Natural killer cell (primary cell): ENCODE measurements at regions not wholly inside any gene's neighbourhood (a gene's known extent, or its start where the extent isn't known, plus 50 kb on each side); places are given as distances from the start of the nearest gene placed in this dataset.

Experiments used
- ATAC-seq, 3 donors: fragments of 150-1000 bp in 2 of 3; fragments of 200-7000 bp in 1 of 3; cut with Tn5 transposase; 1 replicate in 1 of 3; 2 replicates in 2 of 3; pipeline ENCODE4 v1.10.0; 2021; ENCODE audit warnings: mild to moderate bottlenecking in 2 of 3, moderate library complexity in 2 of 3
- DNase-seq, 2 donors: peaks; one replicate each; pipeline versions ENCODE4 v3.0.0 to v3.0.0-alpha.2; 2013 to 2021; ENCODE audit warnings: mixed read lengths in 1 of 2
- H3K27ac ChIP-seq: one replicate; pipeline ENCODE4 v1.5.1; 2013; ENCODE audit warnings: mild to moderate bottlenecking, low read length
- H3K27me3 ChIP-seq: one replicate; pipeline ENCODE4 v1.6.1; 2013; ENCODE audit warnings: low read length; ENCODE audit not compliant: control insufficient read depth, insufficient read depth
- H3K36me3 ChIP-seq: one replicate; pipeline ENCODE4 v1.6.1; 2013; ENCODE audit warnings: low read length; ENCODE audit not compliant: control insufficient read depth, insufficient read depth
- H3K4me1 ChIP-seq: one replicate; pipeline ENCODE4 v1.6.1; 2013; ENCODE audit warnings: low read length; ENCODE audit not compliant: control insufficient read depth, insufficient read depth
- H3K4me3 ChIP-seq: one replicate; pipeline ENCODE4 v1.5.1; 2013; ENCODE audit warnings: low read length
- H3K9me3 ChIP-seq: one replicate; pipeline ENCODE4 v1.6.1; 2013; ENCODE audit warnings: low read length; ENCODE audit not compliant: control insufficient read depth, insufficient read depth
- H3K27ac Mint-ChIP-seq, 2 donors: one replicate each; pipeline ENCODE4 v1.8.0; 2022; ENCODE audit warnings: mild to moderate bottlenecking in 2 of 2, mixed read lengths in 2 of 2, moderate library complexity in 1 of 2
- H3K27me3 Mint-ChIP-seq, 2 donors: one replicate each; pipeline ENCODE4 v1.8.0; 2022; ENCODE audit warnings: low read depth in 2 of 2, mixed read lengths in 2 of 2
- H3K36me3 Mint-ChIP-seq: one replicate; pipeline ENCODE4 v1.8.0; 2022; ENCODE audit warnings: mixed read lengths
- H3K4me1 Mint-ChIP-seq, 2 donors: one replicate each; pipeline ENCODE4 v1.8.0; 2022; ENCODE audit warnings: mixed read lengths in 2 of 2
- H3K4me3 Mint-ChIP-seq: one replicate; pipeline ENCODE4 v1.8.0; 2022; ENCODE audit warnings: mild to moderate bottlenecking, moderate library complexity, mixed read lengths
- H3K9me3 Mint-ChIP-seq, 2 donors: one replicate each; pipeline ENCODE4 v1.8.0; 2022; ENCODE audit warnings: mixed read lengths in 2 of 2
- CTCF ChIP-seq: fragments of 200-600 bp; IDR thresholded peaks from one replicate; pipeline ENCODE4 v1.8.0; 2022; ENCODE audit warnings: antibody characterized with exemption
- WGBS: methylation state at CpG from one replicate; pipeline ENCODE4 v1.1.7; 2013; ENCODE audit warnings: missing lambda C conversion rate; ENCODE audit not compliant: insufficient coverage; 5-methylcytosine and 5-hydroxymethylcytosine counted together
- intact Hi-C: fragments of 100-400 bp; cut with micrococcal nuclease; formaldehyde crosslinking; loops from one replicate; pipeline ENCODE4 v1.14.2; 2022

- Histone ChIP-seq H3K27me3 (no peaks in the 10 kb centered on the region), H3K4me3 (no peak overlapping the region), H3K27ac (no peak overlapping the region), H3K9me3 (peaks cover 2% of the 10 kb centered on the region), H3K4me1 (no peaks in the 10 kb centered on the region), H3K36me3 (no peaks in the 10 kb centered on the region)
- DNase-seq (no peak), ATAC-seq (no peak)
- H3K36me3 Mint-ChIP-seq, result no peaks in the 10 kb centered on the region
- TF ChIP-seq CTCF, result no peak
- H3K9me3 Mint-ChIP-seq, result peaks cover 3 to 9% of the 10 kb centered on the region in 2 donors
- intact Hi-C loops, result no loop called here
- peaks cover 3 to 14% of the 10 kb centered on the region in 2 donors for H3K27me3 Mint-ChIP-seq
- 74% methylated on average over 8 of the region's 8 CpGs for WGBS
- no peak overlapping the region for H3K27ac Mint-ChIP-seq
- H3K4me3 Mint-ChIP-seq, result no peak overlapping the region
- peaks cover 0 to 6% of the 10 kb centered on the region in 2 donors for H3K4me1 Mint-ChIP-seq
Observed at GRCh38 chr15:91752081-91752785, 101.3 kb upstream of the SLCO3A1 start.

- DNase-seq (no peak), ATAC-seq (no peak)
- H3K4me1 ChIP-seq, result no peaks in the 10 kb centered on the region
- no peaks in the 10 kb centered on the region for H3K27me3 ChIP-seq
- H3K9me3 ChIP-seq, result no peaks in the 10 kb centered on the region
- Mint-ChIP-seq H3K27ac (no peak overlapping the region), H3K27me3 (peaks cover 13 to 35% of the 10 kb centered on the region in 2 donors), H3K4me1 (no peaks in the 10 kb centered on the region), H3K4me3 (no peak overlapping the region), H3K9me3 (no peaks in the 10 kb centered on the region), H3K36me3 (no peaks in the 10 kb centered on the region)
- no peaks in the 10 kb centered on the region for H3K36me3 ChIP-seq
- TF ChIP-seq CTCF, result no peak
- intact Hi-C loops, result no loop called here
- H3K4me3 ChIP-seq, result no peak overlapping the region
- WGBS, result 93% methylated on average over 2 of the region's 2 CpGs
- no peak overlapping the region for H3K27ac ChIP-seq
Observed at GRCh38 chr15:91759560-91759959, 93.9 kb upstream of the SLCO3A1 start.

- Histone ChIP-seq H3K27ac (no peak overlapping the region), H3K9me3 (no peaks in the 10 kb centered on the region), H3K4me3 (no peak overlapping the region), H3K27me3 (no peaks in the 10 kb centered on the region), H3K36me3 (no peaks in the 10 kb centered on the region), H3K4me1 (no peaks in the 10 kb centered on the region)
- H3K36me3 Mint-ChIP-seq, result no peaks in the 10 kb centered on the region
- no peaks in the 10 kb centered on the region for H3K9me3 Mint-ChIP-seq
- no peak overlapping the region for H3K4me3 Mint-ChIP-seq
- no peak overlapping the region for H3K27ac Mint-ChIP-seq
- TF ChIP-seq CTCF, result no peak
- peaks cover 18 to 48% of the 10 kb centered on the region in 2 donors for H3K27me3 Mint-ChIP-seq
- H3K4me1 Mint-ChIP-seq, result no peaks in the 10 kb centered on the region
- no peak for DNase-seq
- intact Hi-C loops, result no loop called here
- ATAC-seq, result no peak
- 86% methylated on average over 3 of the region's 3 CpGs for WGBS
Observed at GRCh38 chr15:91765660-91766059, 87.8 kb upstream of the SLCO3A1 start.

- no peaks in the 10 kb centered on the region for H3K4me1 Mint-ChIP-seq
- H3K36me3 Mint-ChIP-seq, result no peaks in the 10 kb centered on the region
- H3K4me1 ChIP-seq, result no peaks in the 10 kb centered on the region
- no peak overlapping the region for H3K4me3 ChIP-seq
- DNase-seq (no peak), ATAC-seq (no peak)
- no peak overlapping the region for H3K27ac ChIP-seq
- no peaks in the 10 kb centered on the region for H3K27me3 ChIP-seq
- H3K9me3 ChIP-seq, result no peaks in the 10 kb centered on the region
- no peaks in the 10 kb centered on the region for H3K9me3 Mint-ChIP-seq
- no peak overlapping the region for H3K4me3 Mint-ChIP-seq
- peaks cover 28 to 46% of the 10 kb centered on the region in 2 donors for H3K27me3 Mint-ChIP-seq
- intact Hi-C loops, result no loop called here
- no peak for TF ChIP-seq CTCF
- H3K36me3 ChIP-seq, result no peaks in the 10 kb centered on the region
- no peak overlapping the region for H3K27ac Mint-ChIP-seq
- WGBS, result 100% methylated on average over 2 of the region's 3 CpGs
Observed at GRCh38 chr15:91769476-91769875, 84.0 kb upstream of the SLCO3A1 start.
